GM13977 (cell line): ENCODE measurements at regions not wholly inside any gene's neighbourhood (a gene's known extent, or its start where the extent isn't known, plus 50 kb on each side); places are given as distances from the start of the nearest gene placed in this dataset.
A peak's percentile ranks its signal among the peaks of the same experiment; 100 is the strongest.

Source experiments
- DNase-seq: peaks from one replicate; pipeline ENCODE4 v3.0.0; 2012; ENCODE audit warnings: low spot score
- in situ Hi-C: fragments of 300-500 bp; cut with MboI; formaldehyde crosslinking; loops from one replicate; pipeline ENCODE4 v1.12.0; 2022; ENCODE audit warnings: low sequenced_read_pairs, low pct_unique_long_range_greater_than_20kb, mixed read lengths, inconsistent platforms; ENCODE audit not compliant: unreplicated experiment
- TF ChIP-seq, protein P1 (sequence below): IDR thresholded peaks from 2 replicates; pipeline ENCODE4 v1.5.1; 2012; ENCODE audit warnings: mild to moderate bottlenecking, control low read depth; ENCODE audit not compliant: insufficient read depth; ENCODE audit errors: extremely low read depth, missing control alignments

- in situ Hi-C loops: no loop called here
- TF ChIP-seq, protein P1, sequence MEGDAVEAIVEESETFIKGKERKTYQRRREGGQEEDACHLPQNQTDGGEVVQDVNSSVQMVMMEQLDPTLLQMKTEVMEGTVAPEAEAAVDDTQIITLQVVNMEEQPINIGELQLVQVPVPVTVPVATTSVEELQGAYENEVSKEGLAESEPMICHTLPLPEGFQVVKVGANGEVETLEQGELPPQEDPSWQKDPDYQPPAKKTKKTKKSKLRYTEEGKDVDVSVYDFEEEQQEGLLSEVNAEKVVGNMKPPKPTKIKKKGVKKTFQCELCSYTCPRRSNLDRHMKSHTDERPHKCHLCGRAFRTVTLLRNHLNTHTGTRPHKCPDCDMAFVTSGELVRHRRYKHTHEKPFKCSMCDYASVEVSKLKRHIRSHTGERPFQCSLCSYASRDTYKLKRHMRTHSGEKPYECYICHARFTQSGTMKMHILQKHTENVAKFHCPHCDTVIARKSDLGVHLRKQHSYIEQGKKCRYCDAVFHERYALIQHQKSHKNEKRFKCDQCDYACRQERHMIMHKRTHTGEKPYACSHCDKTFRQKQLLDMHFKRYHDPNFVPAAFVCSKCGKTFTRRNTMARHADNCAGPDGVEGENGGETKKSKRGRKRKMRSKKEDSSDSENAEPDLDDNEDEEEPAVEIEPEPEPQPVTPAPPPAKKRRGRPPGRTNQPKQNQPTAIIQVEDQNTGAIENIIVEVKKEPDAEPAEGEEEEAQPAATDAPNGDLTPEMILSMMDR: no peak
- no peak for DNase-seq
Observed at GRCh38 chr3:135889443-135889842, 76.1 kb upstream of the PPP2R3A start.

GRCh38 chr3:135891121-135891520 is 74.4 kb upstream of the PPP2R3A start:
- no peak for DNase-seq
- TF ChIP-seq, protein P1: no peak
- in situ Hi-C loops: no loop called here

DNA sequence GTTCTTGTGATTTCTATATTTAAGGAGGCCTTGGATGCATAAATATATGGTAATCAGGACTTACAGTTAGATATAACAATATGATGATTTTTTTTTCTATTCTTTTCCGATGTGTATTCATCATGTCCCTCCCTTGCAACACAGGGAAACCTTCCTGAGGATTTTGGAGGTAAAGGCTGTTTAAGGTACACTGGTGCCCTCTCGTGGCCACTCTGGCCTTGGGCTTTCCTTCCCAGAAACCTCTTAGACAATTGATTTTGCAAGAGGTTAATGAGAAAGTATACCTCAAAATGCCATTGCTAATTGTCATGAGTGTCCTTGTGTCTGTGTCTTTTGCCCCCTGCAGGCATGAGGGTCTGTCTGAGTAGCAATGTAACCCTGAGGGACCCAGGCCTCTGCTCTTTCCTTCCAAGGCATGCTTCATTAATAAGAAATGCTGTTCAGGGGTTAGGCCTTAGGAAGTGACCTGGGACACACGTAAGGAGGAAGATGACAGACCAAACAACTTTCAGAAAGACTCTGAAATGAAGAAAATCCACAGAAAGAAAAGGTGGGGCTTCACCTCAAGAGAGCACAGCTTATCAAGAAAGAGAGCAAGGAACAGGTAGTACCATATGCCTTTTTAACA is 70.3 kb upstream of the PPP2R3A start:
- TF ChIP-seq, protein P1: peak; percentile 83
- in situ Hi-C loops: no loop called here

DNA sequence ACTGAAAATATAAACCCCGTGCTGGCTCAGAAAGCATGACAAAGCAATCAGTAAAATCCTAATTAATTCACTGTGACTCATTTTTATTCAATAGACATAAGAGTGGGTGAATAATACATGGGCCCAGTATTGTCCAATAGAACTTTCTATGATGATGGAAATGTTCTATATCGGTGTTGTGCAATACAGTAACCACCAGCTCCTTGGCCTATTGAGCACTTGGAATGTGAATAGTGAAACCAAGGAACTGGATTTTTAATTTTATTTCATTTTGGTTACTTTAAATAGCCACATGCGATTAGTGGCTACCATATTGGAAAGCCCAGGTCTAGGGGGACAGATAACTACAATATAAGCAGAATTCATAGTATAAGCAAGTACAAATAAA is 69.8 kb upstream of the PPP2R3A start:
- DNase-seq: no peak
- TF ChIP-seq, protein P1: no peak
- in situ Hi-C loops: no loop called here

More for the DNA sequence above, 70.3 kb upstream of the PPP2R3A start:
- DNase-seq: peak; percentile 26

DNA sequence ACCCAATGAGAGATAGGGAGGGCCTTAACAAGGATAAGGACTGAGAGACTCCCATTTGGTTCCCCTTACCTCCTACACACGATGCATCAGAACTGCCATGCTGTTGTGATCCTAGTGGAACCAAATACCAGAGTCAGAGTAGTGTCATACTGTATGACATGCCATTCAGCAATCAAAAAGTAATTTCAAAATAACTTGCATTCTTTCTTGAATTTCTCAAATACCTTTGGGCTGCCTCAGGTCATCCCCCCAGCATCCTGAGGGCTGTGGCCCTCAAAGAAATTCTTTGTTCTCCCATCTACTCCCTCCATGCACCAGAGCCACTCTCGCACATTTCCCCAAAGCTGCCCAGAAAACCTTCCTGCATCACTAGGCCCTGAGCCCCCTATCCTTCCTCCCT is 68.9 kb upstream of the PPP2R3A start:
- DNase-seq: no peak
- in situ Hi-C loops: no loop called here
- TF ChIP-seq, protein P1: no peak

DNA sequence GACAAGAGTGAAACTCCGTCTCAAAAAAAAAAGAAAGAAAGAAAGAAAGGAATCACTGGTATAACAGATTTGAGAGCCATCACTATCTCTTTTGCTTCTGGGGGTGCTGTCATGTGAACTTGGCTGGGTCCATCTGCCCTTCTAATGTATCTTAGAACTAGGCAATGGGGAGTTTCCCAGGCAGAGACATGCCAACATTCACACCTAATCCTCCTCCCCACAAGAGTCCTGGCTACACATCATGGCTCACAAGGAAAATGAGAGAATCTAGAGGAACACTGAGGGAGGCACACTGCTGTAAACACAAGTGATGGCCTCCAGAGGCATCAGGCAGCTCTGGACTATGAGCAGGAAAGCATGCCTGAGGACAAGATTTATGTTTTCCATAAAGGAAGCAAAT is 67.8 kb upstream of the PPP2R3A start:
- in situ Hi-C loops: no loop called here
- no peak for DNase-seq
- TF ChIP-seq, protein P1: no peak

GRCh38 chr3:135898774-135899173 is 66.8 kb upstream of the PPP2R3A start:
- DNase-seq: no peak
- in situ Hi-C loops: no loop called here
- TF ChIP-seq, protein P1: no peak
